Neuronal stem cell (in vitro differentiated cells): ENCODE measurements at regions not wholly inside any gene's neighbourhood (a gene's known extent, or its start where the extent isn't known, plus 50 kb on each side); places are given as distances from the start of the nearest gene placed in this dataset.

Experiments used
- DNase-seq: peaks from one replicate; pipeline ENCODE4 v3.0.0-alpha.2; 2013; ENCODE audit warnings: low spot score
- H2AFZ ChIP-seq: one replicate; pipeline ENCODE4 v1.6.1; 2013; ENCODE audit warnings: mild to moderate bottlenecking, low read length, inconsistent platforms
- H2AK5ac ChIP-seq: 2 replicates; pipeline ENCODE4 v1.6.1; 2013; ENCODE audit warnings: low read depth, mild to moderate bottlenecking, inconsistent platforms, low read length, moderate library complexity, mixed read lengths
- H2BK120ac ChIP-seq: 2 replicates; pipeline ENCODE4 v1.6.1; 2013; ENCODE audit warnings: low read depth, mild to moderate bottlenecking, inconsistent platforms, low read length, moderate library complexity, mixed read lengths
- H2BK12ac ChIP-seq: one replicate; pipeline ENCODE4 v1.6.1; 2013; ENCODE audit warnings: low read length, inconsistent platforms
- H2BK15ac ChIP-seq: 2 replicates; pipeline ENCODE4 v1.6.1; 2013; ENCODE audit warnings: mild to moderate bottlenecking, low read length, inconsistent platforms, mixed read lengths
- H2BK5ac ChIP-seq: one replicate; pipeline ENCODE4 v1.6.1; 2013; ENCODE audit warnings: inconsistent platforms, mild to moderate bottlenecking, low read length, moderate library complexity
- H3K14ac ChIP-seq: one replicate; pipeline ENCODE4 v1.6.1; 2013; ENCODE audit warnings: low read length, inconsistent platforms
- H3K18ac ChIP-seq: 2 replicates; pipeline ENCODE4 v1.6.1; 2013; ENCODE audit warnings: low read length, inconsistent platforms
- H3K23ac ChIP-seq: 2 replicates; pipeline ENCODE4 v1.6.1; 2013; ENCODE audit warnings: low read depth, mild to moderate bottlenecking, mixed read lengths, low read length, inconsistent platforms; ENCODE audit not compliant: poor library complexity
- H3K27ac ChIP-seq: replicated peaks from 3 replicates; pipeline ENCODE4 v1.5.1; 2013; ENCODE audit warnings: low read length, inconsistent platforms
- H3K27me3 ChIP-seq, 3 experiments: 2 replicates each; pipeline ENCODE4 v1.6.1; 2013; ENCODE audit warnings: low read length in 3 of 3, mild to moderate bottlenecking in 2 of 3, inconsistent platforms in 1 of 3, low read depth in 1 of 3, mixed read lengths in 1 of 3, moderate library complexity in 1 of 3; ENCODE audit not compliant: control insufficient read depth in 3 of 3, insufficient read depth in 3 of 3
- H3K36me3 ChIP-seq, 2 donors: replicated peaks in 1 of 2; 2 replicates each; pipeline ENCODE4 v1.6.1; 2013; ENCODE audit warnings: low read length in 2 of 2; ENCODE audit not compliant: control insufficient read depth in 2 of 2, insufficient read depth in 2 of 2
- H3K4ac ChIP-seq: 2 replicates; pipeline ENCODE4 v1.6.1; 2013; ENCODE audit warnings: inconsistent platforms, mild to moderate bottlenecking, low read length, moderate library complexity
- H3K4me1 ChIP-seq, 2 donors: 1 replicate in 1 of 2; 2 replicates in 1 of 2; pipeline ENCODE4 v1.6.1; 2013; ENCODE audit warnings: low read length in 2 of 2, low read depth in 1 of 2; ENCODE audit not compliant: control insufficient read depth in 2 of 2, insufficient read depth in 1 of 2
- H3K4me2 ChIP-seq: one replicate; pipeline ENCODE4 v1.6.1; 2013; ENCODE audit warnings: mild to moderate bottlenecking, low read length, inconsistent platforms; ENCODE audit not compliant: insufficient read depth, poor library complexity, severe bottlenecking
- H3K4me3 ChIP-seq, 2 donors: 2 replicates each; pipeline ENCODE4 v1.5.1; 2013; ENCODE audit warnings: low read length in 2 of 2, mild to moderate bottlenecking in 2 of 2, inconsistent platforms in 1 of 2, moderate library complexity in 1 of 2
- H3K79me1 ChIP-seq: one replicate; pipeline ENCODE4 v1.6.1; 2013; ENCODE audit warnings: low read depth, mild to moderate bottlenecking, inconsistent platforms, low read length, moderate library complexity
- H3K9ac ChIP-seq: one replicate; pipeline ENCODE4 v1.6.1; 2013; ENCODE audit warnings: mild to moderate bottlenecking, low read depth, low read length, inconsistent platforms; ENCODE audit not compliant: poor library complexity
- H3K9me3 ChIP-seq, 2 donors: replicated peaks in 1 of 2; 2 replicates each; pipeline versions ENCODE3 to v1.6.1; 2013; ENCODE audit warnings: low read length in 2 of 2, mild to moderate bottlenecking in 2 of 2, inconsistent platforms in 1 of 2, low read depth in 1 of 2, mixed read lengths in 1 of 2, moderate library complexity in 1 of 2; ENCODE audit not compliant: control insufficient read depth in 2 of 2, insufficient read depth in 1 of 2
- H4K8ac ChIP-seq: one replicate; pipeline ENCODE4 v1.6.1; 2013; ENCODE audit warnings: low read depth, mild to moderate bottlenecking, inconsistent platforms, low read length, moderate library complexity
- H4K91ac ChIP-seq: one replicate; pipeline ENCODE4 v1.6.1; 2013; ENCODE audit warnings: low read length, low read depth, mild to moderate bottlenecking, inconsistent platforms; ENCODE audit not compliant: poor library complexity
- WGBS, 2 donors: extraction: QIAGEN DNeasy Blood & Tissue Kit; methylation state at CpG; one replicate each; pipeline ENCODE4 v1.1.7; 2013; ENCODE audit warnings: missing lambda C conversion rate in 2 of 2, mixed read lengths in 1 of 2; ENCODE audit not compliant: insufficient read length in 2 of 2, insufficient replicate concordance in 1 of 2; ENCODE audit errors: extremely low coverage in 2 of 2; 5-methylcytosine and 5-hydroxymethylcytosine counted together

GRCh38 chr17:73944366-73944765 lies 259.1 kb upstream of the RPL38 start:
- Histone ChIP-seq H3K4me1 (no peaks in the 10 kb centered on the region), H3K9ac (no peak overlapping the region), H4K8ac (no peak overlapping the region), H2AFZ (no peak overlapping the region), H3K23ac (no peak overlapping the region), H2AK5ac (no peak overlapping the region), H4K91ac (no peak overlapping the region), H2BK5ac (no peak overlapping the region), H2BK15ac (no peak overlapping the region), H3K18ac (no peak overlapping the region), H3K36me3 (peaks cover 0 to 1% of the 10 kb centered on the region in 2 donors), H3K4me3 (no peak overlapping the region), H3K9me3 (peaks cover 0 to 2% of the 10 kb centered on the region in 2 donors), H3K4me2 (no peak overlapping the region), H3K79me1 (no peaks in the 10 kb centered on the region), H3K14ac (no peak overlapping the region), H3K27ac (no peak overlapping the region), H2BK120ac (no peak overlapping the region), H2BK12ac (no peak overlapping the region), H3K4ac (no peak overlapping the region), H3K27me3 (peaks cover 0 to 5% (median 0%) of the 10 kb centered on the region in 3 experiments)
- DNase-seq: no peak
- WGBS, 2 donors: 100% methylated on average over 2 of the region's 5 CpGs; no CpG with 5 or more reads in 1 of the 2 donors

GRCh38 chr17:73947281-73947965 lies 256.1 kb upstream of the RPL38 start:
- Histone ChIP-seq H3K9me3 (peaks cover 0 to 2% of the 10 kb centered on the region in 2 donors), H3K9ac (no peak overlapping the region), H2BK5ac (no peak overlapping the region), H4K8ac (no peak overlapping the region), H3K18ac (no peak overlapping the region), H3K36me3 (peaks cover 0 to 1% of the 10 kb centered on the region in 2 donors), H4K91ac (no peak overlapping the region), H3K4me1 (peaks cover 3 to 8% of the 10 kb centered on the region in 2 donors), H3K27ac (no peak overlapping the region), H2AK5ac (peak overlapping the region; percentile 86), H2BK120ac (no peak overlapping the region), H2BK15ac (no peak overlapping the region), H3K27me3 (peaks cover 0 to 33% (median 0%) of the 10 kb centered on the region in 3 experiments), H3K4me3 (no peak overlapping the region), H3K79me1 (no peaks in the 10 kb centered on the region), H3K4ac (no peak overlapping the region), H3K14ac (no peak overlapping the region), H3K23ac (peak overlapping the region; percentile 8), H2AFZ (no peak overlapping the region), H3K4me2 (no peak overlapping the region), H2BK12ac (no peak overlapping the region)
- WGBS, 2 donors: no CpG with 5 or more reads among the region's 13 CpGs
- DNase-seq: no peak

GRCh38 chr17:73947966-73948355 lies 255.5 kb upstream of the RPL38 start:
- H3K18ac ChIP-seq: peak overlapping the region; percentile 84
- H3K79me1 ChIP-seq: no peaks in the 10 kb centered on the region
- no peak overlapping the region for H3K4me2 ChIP-seq
- no peak overlapping the region for H4K91ac ChIP-seq
- H3K9me3 ChIP-seq: peaks cover 0 to 2% of the 10 kb centered on the region in 2 donors
- H3K9ac ChIP-seq: peak overlapping the region; percentile 31
- no peak overlapping the region for H2AFZ ChIP-seq
- H3K4ac ChIP-seq: no peak overlapping the region
- H4K8ac ChIP-seq: no peak overlapping the region
- H2BK15ac ChIP-seq: no peak overlapping the region
- no peak overlapping the region for H2BK5ac ChIP-seq
- H3K4me3 ChIP-seq: no peak overlapping the region
- peaks cover 0 to 1% of the 10 kb centered on the region in 2 donors for H3K36me3 ChIP-seq
- H3K27ac ChIP-seq: no peak overlapping the region
- H3K14ac ChIP-seq: peak overlapping the region; percentile 60
- no peak for DNase-seq
- no peak overlapping the region for H2BK120ac ChIP-seq
- no peak overlapping the region for H3K23ac ChIP-seq
- H2BK12ac ChIP-seq: no peak overlapping the region
- peaks cover 3 to 9% of the 10 kb centered on the region in 2 donors for H3K4me1 ChIP-seq
- peak overlapping the region; percentile 40 for H2AK5ac ChIP-seq
- WGBS, 2 donors: no CpG with 5 or more reads among the region's 4 CpGs
- H3K27me3 ChIP-seq: peaks cover 0 to 37% (median 0%) of the 10 kb centered on the region in 3 experiments

- Histone ChIP-seq H3K4me2 (no peak overlapping the region), H3K18ac (no peak overlapping the region), H3K4me3 (no peak overlapping the region), H2BK12ac (no peak overlapping the region), H3K27ac (no peak overlapping the region), H2AFZ (no peak overlapping the region), H4K91ac (no peak overlapping the region), H4K8ac (no peak overlapping the region), H2BK120ac (no peak overlapping the region), H3K36me3 (peaks cover 0 to 1% of the 10 kb centered on the region in 2 donors), H3K23ac (no peak overlapping the region), H3K4ac (no peak overlapping the region), H3K14ac (no peak overlapping the region), H3K79me1 (peaks cover 1% of the 10 kb centered on the region), H2BK15ac (peak overlapping the region; percentile 34), H2BK5ac (no peak overlapping the region), H2AK5ac (no peak overlapping the region), H3K9ac (no peak overlapping the region), H3K27me3 (peaks cover 0 to 41% (median 0%) of the 10 kb centered on the region in 3 experiments), H3K9me3 (peaks cover 0 to 5% of the 10 kb centered on the region in 2 donors), H3K4me1 (peaks cover 3 to 12% of the 10 kb centered on the region in 2 donors)
- DNase-seq: no peak
- WGBS, 2 donors: no CpG with 5 or more reads among the region's 13 CpGs
Observed at GRCh38 chr17:73949903-73950592, 253.4 kb upstream of the RPL38 start.
